H1 (cell line): ENCODE measurements at regions not wholly inside any gene's neighbourhood (a gene's known extent, or its start where the extent isn't known, plus 50 kb on each side); places are given as distances from the start of the nearest gene placed in this dataset.

Experiments used
- CTCF ChIA-PET: fragments of 300-600 bp; sonication (Branson Sonifier 250); formaldehyde crosslinking; loops from one replicate; lab custom pipeline; 2021; ENCODE audit not compliant: partially characterized antibody; lab: Charles Lee
- POLR2A ChIA-PET: fragments of 300-600 bp; sonication (Branson Sonifier 250); formaldehyde crosslinking; loops from one replicate; lab custom pipeline; 2021; ENCODE audit warnings: inconsistent platforms; ENCODE audit not compliant: partially characterized antibody; lab: Charles Lee
- DNase-seq, 2 experiments: peaks; one replicate each; pipeline versions ENCODE4 v3.0.0 to v3.0.0-alpha.2; 2010 to 2022; ENCODE audit warnings: low spot score in 2 of 2, low read depth in 1 of 2, mixed read lengths in 1 of 2
- FAIRE-seq: peaks from 2 replicates; lab custom pipeline; 2011; peaks lifted over from hg19 to GRCh38; lab: Jason Lieb, UNC
- H2AFZ ChIP-seq: 2 replicates; pipeline ENCODE4 v1.8.1; 2012; ENCODE audit warnings: low read length, inconsistent platforms
- H2AK5ac ChIP-seq: 2 replicates; pipeline ENCODE4 v1.6.1; 2013; ENCODE audit warnings: low read depth, low read length
- H2BK120ac ChIP-seq: replicated peaks from 2 replicates; pipeline ENCODE3; 2013; ENCODE audit warnings: low read depth, low read length, inconsistent platforms
- H2BK12ac ChIP-seq: 2 replicates; pipeline ENCODE4 v1.6.1; 2013; ENCODE audit warnings: low read depth, low read length
- H2BK15ac ChIP-seq: 2 replicates; pipeline ENCODE4 v1.6.1; 2013; ENCODE audit warnings: low read length
- H2BK20ac ChIP-seq: 2 replicates; pipeline ENCODE4 v1.6.1; 2013; ENCODE audit warnings: low read length
- H2BK5ac ChIP-seq: 2 replicates; pipeline ENCODE4 v1.6.1; 2013; ENCODE audit warnings: low read depth, low read length
- H3K14ac ChIP-seq: 2 replicates; pipeline ENCODE4 v1.6.1; 2013; ENCODE audit warnings: inconsistent platforms; ENCODE audit not compliant: insufficient read length
- H3K18ac ChIP-seq: 2 replicates; pipeline ENCODE4 v1.6.1; 2013; ENCODE audit warnings: low read length; ENCODE audit errors: extremely low read depth
- H3K23ac ChIP-seq: 2 replicates; pipeline ENCODE4 v1.6.1; 2013; ENCODE audit warnings: inconsistent platforms; ENCODE audit not compliant: insufficient read length
- H3K23me2 ChIP-seq: 2 replicates; pipeline ENCODE4 v1.6.1; 2013; ENCODE audit warnings: low read depth, low read length
- H3K27ac ChIP-seq: 2 replicates; pipeline ENCODE4 v1.6.1; 2011; ENCODE audit warnings: low read depth, low read length, inconsistent platforms
- H3K27me3 ChIP-seq, 4 experiments: replicated peaks in 1 of 4; 1 replicate in 1 of 4; 2 replicates in 3 of 4; pipeline versions ENCODE4 v1.6.1 to v1.8.1; 2011 to 2013; ENCODE audit warnings: low read length in 3 of 4, mild to moderate bottlenecking in 3 of 4, inconsistent platforms in 2 of 4, mixed read lengths in 2 of 4, moderate library complexity in 1 of 4; ENCODE audit not compliant: control insufficient read depth in 3 of 4, insufficient read depth in 3 of 4; ENCODE audit errors: extremely low read depth in 1 of 4
- H3K36me3 ChIP-seq, 4 experiments: 2 replicates each; pipeline versions ENCODE4 v1.6.1 to v1.8.1; 2011 to 2013; ENCODE audit warnings: mild to moderate bottlenecking in 4 of 4, low read length in 3 of 4, moderate library complexity in 2 of 4, control low read depth in 1 of 4, inconsistent platforms in 1 of 4; ENCODE audit not compliant: insufficient read depth in 4 of 4, control insufficient read depth in 2 of 4
- H3K4ac ChIP-seq: replicated peaks from 2 replicates; pipeline ENCODE3; 2013; ENCODE audit warnings: low read length, low read depth, mixed read lengths, inconsistent platforms; ENCODE audit not compliant: insufficient read length
- H3K4me1 ChIP-seq, 4 experiments: replicated peaks in 1 of 4; 1 replicate in 1 of 4; 2 replicates in 3 of 4; pipeline versions ENCODE4 v1.6.1 to v1.8.1; 2011 to 2013; ENCODE audit warnings: low read length in 3 of 4, inconsistent platforms in 2 of 4, mixed read lengths in 1 of 4; ENCODE audit not compliant: insufficient read depth in 4 of 4, control insufficient read depth in 3 of 4
- H3K4me2 ChIP-seq, 2 experiments: 2 replicates each; pipeline versions ENCODE4 v1.6.1 to v1.8.1; 2011 to 2013; ENCODE audit warnings: low read depth in 2 of 2, low read length in 2 of 2, control low read depth in 1 of 2, inconsistent platforms in 1 of 2, mild to moderate bottlenecking in 1 of 2; ENCODE audit not compliant: insufficient read depth in 1 of 2
- H3K4me3 ChIP-seq, 4 experiments: fragments of 200-600, 300-600 bp in 1 of 4; sonication (generic), shearing (Covaris generic), sonication (Bioruptor Twin) in 1 of 4; 2 replicates each; pipeline versions ENCODE4 v1.5.1 to v1.8.1; 2011 to 2016; ENCODE audit warnings: low read length in 4 of 4, low read depth in 3 of 4, control low read depth in 2 of 4, inconsistent platforms in 2 of 4, mild to moderate bottlenecking in 2 of 4, mixed read lengths in 1 of 4, moderate library complexity in 1 of 4; ENCODE audit not compliant: insufficient read depth in 2 of 4; ENCODE audit errors: extremely low read depth in 1 of 4
- H3K56ac ChIP-seq: replicated peaks from 2 replicates; pipeline ENCODE3; 2013; ENCODE audit warnings: low read depth, mild to moderate bottlenecking, mixed read lengths, low read length, inconsistent platforms; ENCODE audit not compliant: insufficient read length
- H3K79me1 ChIP-seq: 2 replicates; pipeline ENCODE4 v1.6.1; 2013; ENCODE audit warnings: low read depth, low read length, control low read depth
- H3K79me2 ChIP-seq, 2 experiments: 2 replicates each; pipeline versions ENCODE4 v1.6.1 to v1.8.1; 2012 to 2013; ENCODE audit warnings: low read length in 2 of 2, mild to moderate bottlenecking in 2 of 2, inconsistent platforms in 1 of 2; ENCODE audit not compliant: insufficient read depth in 2 of 2, control insufficient read depth in 1 of 2
- H3K9ac ChIP-seq, 4 experiments: replicated peaks in 1 of 4; 1 replicate in 1 of 4; 2 replicates in 3 of 4; pipeline versions ENCODE4 v1.6.1 to v1.8.1; 2011 to 2013; ENCODE audit warnings: low read depth in 3 of 4, low read length in 3 of 4, control low read depth in 2 of 4, mild to moderate bottlenecking in 2 of 4, moderate library complexity in 2 of 4, inconsistent platforms in 1 of 4; ENCODE audit errors: extremely low read depth in 1 of 4
- H3K9me3 ChIP-seq, 2 experiments: 2 replicates each; pipeline versions ENCODE4 v1.6.1 to v1.8.1; 2012 to 2013; ENCODE audit warnings: mild to moderate bottlenecking in 2 of 2, moderate library complexity in 2 of 2, control low read depth in 1 of 2, inconsistent platforms in 1 of 2, low read depth in 1 of 2, low read length in 1 of 2, mixed read lengths in 1 of 2; ENCODE audit not compliant: insufficient read depth in 2 of 2
- H4K20me1 ChIP-seq, 2 experiments: replicated peaks in 1 of 2; 2 replicates each; pipeline versions ENCODE3 to v1.8.1; 2011 to 2013; ENCODE audit warnings: inconsistent platforms in 2 of 2, low read length in 2 of 2, mild to moderate bottlenecking in 1 of 2; ENCODE audit not compliant: insufficient read depth in 2 of 2, control insufficient read depth in 1 of 2
- H4K5ac ChIP-seq: 2 replicates; pipeline ENCODE4 v1.6.1; 2013; ENCODE audit warnings: low read length, low read depth, mixed read lengths, inconsistent platforms; ENCODE audit not compliant: insufficient read length
- H4K8ac ChIP-seq: 2 replicates; pipeline ENCODE4 v1.8.0; 2013; ENCODE audit warnings: mild to moderate bottlenecking, moderate library complexity, low read length, inconsistent platforms; ENCODE audit not compliant: insufficient read depth; ENCODE audit errors: extremely low read depth
- H4K91ac ChIP-seq: replicated peaks from 2 replicates; pipeline ENCODE3; 2013; ENCODE audit warnings: low read length, mixed read lengths, inconsistent platforms; ENCODE audit not compliant: insufficient read length
- ASH2L ChIP-seq: fragments of 200-600, 300-600 bp; sonication (generic); IDR thresholded peaks from one replicate; pipeline ENCODE4 v1.7.1; 2017; ENCODE audit warnings: low read length
- ATF3 ChIP-seq: IDR thresholded peaks from 2 replicates; pipeline ENCODE4 v1.6.1; 2011; ENCODE audit warnings: low read depth, mild to moderate bottlenecking, low read length; ENCODE audit not compliant: insufficient read depth
- BACH1 ChIP-seq: IDR thresholded peaks from 2 replicates; pipeline ENCODE4 v1.6.1; 2012; ENCODE audit warnings: low read length, improper control_type of control experiment
- CBX5 ChIP-seq: fragments of 300-800, 300-1000 bp; sonication (generic); IDR thresholded peaks from 2 replicates; pipeline ENCODE4 v1.7.1; 2016; ENCODE audit warnings: antibody characterized with exemption, low read length, low read depth
- CHD1 ChIP-seq: IDR thresholded peaks from 2 replicates; pipeline ENCODE4 v1.6.1; 2012; ENCODE audit warnings: low read depth, low read length, improper control_type of control experiment
- CHD2 ChIP-seq: IDR thresholded peaks from 2 replicates; pipeline ENCODE4 v1.6.1; 2012; ENCODE audit warnings: low read length, improper control_type of control experiment
- FOSL1 ChIP-seq: IDR thresholded peaks from 2 replicates; pipeline ENCODE4 v1.6.1; 2011; ENCODE audit warnings: mild to moderate bottlenecking, low read depth, low read length, moderate library complexity; ENCODE audit not compliant: insufficient read depth
- GABPA ChIP-seq: IDR thresholded peaks from 2 replicates; pipeline ENCODE4 v1.6.1; 2011; ENCODE audit warnings: mild to moderate bottlenecking, low read length, moderate library complexity, borderline replicate concordance; ENCODE audit not compliant: insufficient read depth
- GTF2F1 ChIP-seq: IDR thresholded peaks from 2 replicates; pipeline ENCODE4 v1.6.1; 2012; ENCODE audit warnings: low read depth, low read length, improper control_type of control experiment, borderline replicate concordance
- JUND ChIP-seq: IDR thresholded peaks from 2 replicates; pipeline ENCODE4 v1.6.1; 2011; ENCODE audit warnings: mild to moderate bottlenecking, improper control_type of control experiment, low read length
- POLR2AphosphoS5 ChIP-seq: IDR thresholded peaks from 2 replicates; pipeline ENCODE4 v1.6.1; 2011; ENCODE audit warnings: low read depth, low read length
- SP4 ChIP-seq: IDR thresholded peaks from 2 replicates; pipeline ENCODE4 v1.6.1; 2012; ENCODE audit warnings: low read length, inconsistent platforms
- TBP ChIP-seq: IDR thresholded peaks from 2 replicates; pipeline ENCODE4 v1.6.1; 2011; ENCODE audit warnings: low read depth, low read length, improper control_type of control experiment
- TEAD4 ChIP-seq: IDR thresholded peaks from 2 replicates; pipeline ENCODE4 v1.6.1; 2012; ENCODE audit warnings: low read depth, low read length, inconsistent platforms, mixed read lengths
- YY1 ChIP-seq: IDR thresholded peaks from 2 replicates; pipeline ENCODE4 v1.6.1; 2011; ENCODE audit warnings: low read depth, mild to moderate bottlenecking, low read length
- WGBS, 2 experiments: shearing (Covaris generic) in 1 of 2; methylation state at CpG; one replicate each; pipeline versions ENCODE4 v1.1.6 to v1.1.7; 2013 to 2015; ENCODE audit warnings: low lambda C conversion rate in 2 of 2, mixed read lengths in 2 of 2, inconsistent platforms in 1 of 2, low coverage in 1 of 2, missing lambda C conversion rate in 1 of 2; ENCODE audit not compliant: insufficient replicate concordance in 2 of 2, insufficient coverage in 1 of 2, insufficient read length in 1 of 2; ENCODE audit errors: extremely low coverage in 1 of 2, missing lambda C conversion rate in 1 of 2; 5-methylcytosine and 5-hydroxymethylcytosine counted together
- TF ChIP-seq, protein P1 (sequence below): IDR thresholded peaks from 2 replicates; pipeline ENCODE4 v1.6.1; 2012; ENCODE audit warnings: inconsistent platforms

- DNase-seq (no peak), FAIRE-seq (no peak)
- no peak overlapping the region for H2BK5ac ChIP-seq
- no peaks in the 10 kb centered on the region for H3K9me3 ChIP-seq
- H4K8ac ChIP-seq = no peak overlapping the region
- H3K56ac ChIP-seq = no peak overlapping the region
- TF ChIP-seq, protein P1, sequence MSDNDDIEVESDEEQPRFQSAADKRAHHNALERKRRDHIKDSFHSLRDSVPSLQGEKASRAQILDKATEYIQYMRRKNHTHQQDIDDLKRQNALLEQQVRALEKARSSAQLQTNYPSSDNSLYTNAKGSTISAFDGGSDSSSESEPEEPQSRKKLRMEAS = no peak
- TF ChIP-seq YY1 (no peak), JUND (no peak), SP4 (no peak), GTF2F1 (no peak), CBX5 (no peak), TEAD4 (no peak), CHD2 (no peak), ASH2L (no peak), CHD1 (no peak), POLR2AphosphoS5 (no peak), TBP (no peak), GABPA (no peak), FOSL1 (no peak), BACH1 (no peak), ATF3 (no peak)
- H3K27me3 ChIP-seq = no peaks in the 10 kb centered on the region
- ChIA-PET CTCF (no interaction called here), POLR2A (no interaction called here)
- H3K23ac ChIP-seq = no peak overlapping the region
- no peak overlapping the region for H2BK120ac ChIP-seq
- H3K27ac ChIP-seq = no peak overlapping the region
- H3K4me3 ChIP-seq = no peak overlapping the region
- no peak overlapping the region for H3K4ac ChIP-seq
- H2AFZ ChIP-seq = no peak overlapping the region
- no peak overlapping the region for H2BK20ac ChIP-seq
- H3K36me3 ChIP-seq = no peaks in the 10 kb centered on the region
- H3K79me1 ChIP-seq = no peaks in the 10 kb centered on the region
- no peak overlapping the region for H3K4me2 ChIP-seq
- no peak overlapping the region for H3K14ac ChIP-seq
- H3K23me2 ChIP-seq = no peaks in the 10 kb centered on the region
- H3K18ac ChIP-seq = no peak overlapping the region
- H2BK15ac ChIP-seq = no peak overlapping the region
- no peaks in the 10 kb centered on the region; a peak in 1 of 7 replicates for H3K4me1 ChIP-seq
- H3K79me2 ChIP-seq = no peaks in the 10 kb centered on the region
- H4K5ac ChIP-seq = no peak overlapping the region
- H4K91ac ChIP-seq = no peak overlapping the region
- WGBS, 2 experiments = 95% methylated on average over 2 of the region's 2 CpGs; no CpG with 5 or more reads in 1 of the 2 experiments
- H4K20me1 ChIP-seq = no peaks in the 10 kb centered on the region
- no peak overlapping the region for H2BK12ac ChIP-seq
- no peak overlapping the region for H2AK5ac ChIP-seq
- H3K9ac ChIP-seq = no peak overlapping the region
These were observed 232.5 kb downstream of the HDGFL1 start for GRCh38 chr6:22801831-22802230.
